HCT116 (cell line): ENCODE measurements at regions not wholly inside any gene's neighbourhood (a gene's known extent, or its start where the extent isn't known, plus 50 kb on each side); places are given as distances from the start of the nearest gene placed in this dataset.

Source experiments
- CEBPB ChIP-seq: IDR thresholded peaks from 2 replicates; pipeline ENCODE4 v1.6.1; 2012; ENCODE audit warnings: low read depth
- CTCF ChIP-seq, 3 experiments: fragments of 200-600 bp in 1 of 3; sonication (generic) in 1 of 3; IDR thresholded peaks in 2 of 3; conservative IDR thresholded peaks in 1 of 3; 2 replicates each; pipeline ENCODE4 v1.5.1; 2012 to 2017; ENCODE audit warnings: low read depth in 2 of 3, low read length in 2 of 3, antibody characterized with exemption in 1 of 3, borderline replicate concordance in 1 of 3, control low read depth in 1 of 3, mild to moderate bottlenecking in 1 of 3, mixed read lengths in 1 of 3, mixed run types in 1 of 3, moderate library complexity in 1 of 3; ENCODE audit not compliant: insufficient read depth in 1 of 3
- EZH2 ChIP-seq: fragments of 200-600 bp; sonication (generic); IDR thresholded peaks from 2 replicates; pipeline ENCODE4 v1.6.1; 2017; ENCODE audit warnings: antibody characterized with exemption, mixed run types
- POLR2A ChIP-seq: IDR thresholded peaks from 2 replicates; pipeline ENCODE4 v1.7.0; 2011; ENCODE audit warnings: borderline replicate concordance; ENCODE audit not compliant: insufficient read depth, insufficient read length; ENCODE audit errors: extremely low read depth
- SP1 ChIP-seq: IDR thresholded peaks from 2 replicates; pipeline ENCODE4 v1.6.1; 2012; ENCODE audit warnings: low read depth
- ZFX ChIP-seq: fragments of 450-650 bp; IDR thresholded peaks from 2 replicates; pipeline ENCODE4 v1.6.1; 2017

- no peak for TF ChIP-seq EZH2
- no peak for TF ChIP-seq CTCF (IDR thresholded peaks at IDR 0.05 in 2 of 3, conservative IDR thresholded peaks at IDR 0.05 in 1 of 3; ENCODE audit: borderline replicate concordance in 1 of 3, insufficient read depth in 1 of 3, low read depth in 2 of 3, low read length in 2 of 3)
- TF ChIP-seq ZFX, result no peak
- no peak for TF ChIP-seq POLR2A
- no peak for TF ChIP-seq CEBPB
- TF ChIP-seq SP1, result no peak
Measured at GRCh38 chr4:27717431-27717755, 856.8 kb downstream of the STIM2 start.
